D341Med (cell line): ENCODE measurements at regions not wholly inside any gene's neighbourhood (a gene's known extent, or its start where the extent isn't known, plus 50 kb on each side); places are given as distances from the start of the nearest gene placed in this dataset.
"Not testable (repeated sequence)": the region's sequence is repeated elsewhere in the genome, so short reads cannot be mapped to it uniquely, and the experiment has no call there.

Source experiments
- DNase-seq: peaks from one replicate; pipeline ENCODE4 v3.0.0; 2012; ENCODE audit warnings: low spot score

GRCh38 chr2:61774351-61774750, 79.5 kb downstream of the FAM161A start:
- no peak for DNase-seq

- no peak for DNase-seq
Measured at GRCh38 chr2:61771904-61772845, 81.7 kb downstream of the FAM161A start.

- no peak for DNase-seq
Measured at GRCh38 chr2:61770746-61771145, 83.1 kb downstream of the FAM161A start.

GRCh38 chr2:61770298-61770697, 83.6 kb downstream of the FAM161A start:
- DNase-seq = no peak

GRCh38 chr2:61769093-61769675, 84.7 kb downstream of the FAM161A start:
- no peak for DNase-seq

GRCh38 chr2:61764035-61764800, 89.6 kb downstream of the FAM161A start:
- DNase-seq = peak; percentile 96

GRCh38 chr2:61763605-61764034, 90.2 kb downstream of the FAM161A start:
- peak; percentile 80 for DNase-seq

- DNase-seq = no peak
Measured at GRCh38 chr2:61762292-61762691, 91.6 kb downstream of the FAM161A start.

GRCh38 chr2:61759718-61760117, 94.1 kb downstream of the FAM161A start:
- no peak for DNase-seq

- no peak for DNase-seq
Measured at GRCh38 chr2:61759005-61759404, 94.9 kb downstream of the FAM161A start.

- no peak for DNase-seq
Measured at GRCh38 chr2:61758159-61758558, 95.7 kb downstream of the FAM161A start.

- DNase-seq = no peak
Measured at GRCh38 chr2:61753512-61753911, 100.3 kb downstream of the FAM161A start.

GRCh38 chr2:61750624-61751023, 103.2 kb downstream of the FAM161A start:
- no peak for DNase-seq

GRCh38 chr2:61742955-61743354, 110.9 kb downstream of the FAM161A start:
- no peak for DNase-seq

- DNase-seq = no peak
Measured at GRCh38 chr2:61737841-61738240, 116.0 kb downstream of the FAM161A start.

- no peak for DNase-seq
Measured at GRCh38 chr2:61736953-61737352, 116.9 kb downstream of the FAM161A start.

GRCh38 chr2:61733563-61733962, 120.3 kb downstream of the FAM161A start:
- DNase-seq = no peak

- DNase-seq = no peak
Measured at GRCh38 chr2:61732787-61733186, 121.1 kb downstream of the FAM161A start.

GRCh38 chr2:61727746-61728145, 126.1 kb downstream of the FAM161A start:
- DNase-seq = no peak

- DNase-seq = no peak
Measured at GRCh38 chr2:61726456-61727209, 127.2 kb downstream of the FAM161A start.

- DNase-seq = not testable (repeated sequence)
Measured at GRCh38 chr2:61723364-61723763, 130.5 kb downstream of the FAM161A start.

GRCh38 chr2:61722800-61723199, 131.1 kb downstream of the FAM161A start:
- no peak for DNase-seq
